ENCODE measurements at regions not wholly inside any gene's neighbourhood (a gene's known extent, or its start where the extent isn't known, plus 50 kb on each side); places are given as distances from the start of the nearest gene placed in this dataset.
"Not testable (repeated sequence)": the region's sequence is repeated elsewhere in the genome, so short reads cannot be mapped to it uniquely, and the experiment has no call there.

- H3K4me3 ChIP-seq (IDR thresholded peaks at IDR 0.05; ENCODE audit: insufficient read depth, low read depth, low read length); H3K27me3 ChIP-seq (ENCODE audit: insufficient read depth, low read depth); H4K20me1 ChIP-seq (ENCODE audit: insufficient read depth); H3K27ac ChIP-seq; H2AFZ ChIP-seq (ENCODE audit: low read depth); H3K36me3 ChIP-seq (ENCODE audit: insufficient read depth); H3K4me1 ChIP-seq (ENCODE audit: low read depth, poor library complexity, severe bottlenecking); H3K9ac ChIP-seq; H3K79me2 ChIP-seq (ENCODE audit: insufficient read depth, low read depth); H3K4me2 ChIP-seq: not testable (repeated sequence)
Measured at GRCh38 chr22:23459645-23460516, 120.2 kb downstream of the IGLL1 start.

DNA sequence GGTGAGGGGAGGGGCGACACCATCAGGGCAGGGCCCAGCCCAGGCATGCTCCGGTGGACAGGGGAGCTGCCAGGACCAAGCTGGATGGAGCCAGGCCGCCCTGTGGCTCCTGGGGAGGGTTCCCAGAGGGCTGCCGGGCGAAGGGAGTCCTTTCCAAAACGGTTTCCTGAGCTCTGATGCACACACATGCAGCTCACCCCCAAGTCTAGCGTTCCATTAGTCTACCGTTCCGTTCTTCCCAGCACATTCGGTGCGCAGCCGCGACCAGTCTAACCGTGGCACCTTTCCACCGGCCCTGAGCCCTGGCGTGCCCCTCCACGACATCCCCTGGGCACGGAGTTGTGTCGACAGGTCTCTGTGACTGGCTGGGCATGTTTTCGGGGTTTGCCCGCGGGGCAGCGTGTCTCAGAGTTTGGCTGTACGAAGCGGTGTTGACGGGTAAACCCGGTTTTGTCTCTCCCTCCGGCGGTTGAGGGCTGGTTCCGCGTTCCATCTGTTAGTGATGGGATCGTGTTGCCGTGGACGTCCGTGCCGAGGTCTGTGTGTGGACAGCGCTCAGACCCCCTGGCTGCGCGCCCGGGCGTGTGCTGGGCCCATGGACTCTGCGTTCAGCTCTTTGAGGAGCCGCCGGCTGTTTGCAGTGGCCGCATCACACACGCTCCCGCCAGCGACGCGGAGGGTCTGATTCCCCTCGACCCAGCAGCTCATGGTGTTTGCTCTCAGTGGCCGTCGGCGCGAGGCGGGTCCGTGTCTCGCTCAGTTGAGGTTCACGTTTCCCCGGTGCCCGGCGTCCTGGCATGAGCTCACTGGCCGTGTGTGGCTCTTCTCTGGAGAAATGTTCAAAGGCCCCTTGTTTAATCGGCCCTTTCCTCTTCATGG lies 121.2 kb downstream of the IGLL1 start:
- TF ChIP-seq, protein P1, sequence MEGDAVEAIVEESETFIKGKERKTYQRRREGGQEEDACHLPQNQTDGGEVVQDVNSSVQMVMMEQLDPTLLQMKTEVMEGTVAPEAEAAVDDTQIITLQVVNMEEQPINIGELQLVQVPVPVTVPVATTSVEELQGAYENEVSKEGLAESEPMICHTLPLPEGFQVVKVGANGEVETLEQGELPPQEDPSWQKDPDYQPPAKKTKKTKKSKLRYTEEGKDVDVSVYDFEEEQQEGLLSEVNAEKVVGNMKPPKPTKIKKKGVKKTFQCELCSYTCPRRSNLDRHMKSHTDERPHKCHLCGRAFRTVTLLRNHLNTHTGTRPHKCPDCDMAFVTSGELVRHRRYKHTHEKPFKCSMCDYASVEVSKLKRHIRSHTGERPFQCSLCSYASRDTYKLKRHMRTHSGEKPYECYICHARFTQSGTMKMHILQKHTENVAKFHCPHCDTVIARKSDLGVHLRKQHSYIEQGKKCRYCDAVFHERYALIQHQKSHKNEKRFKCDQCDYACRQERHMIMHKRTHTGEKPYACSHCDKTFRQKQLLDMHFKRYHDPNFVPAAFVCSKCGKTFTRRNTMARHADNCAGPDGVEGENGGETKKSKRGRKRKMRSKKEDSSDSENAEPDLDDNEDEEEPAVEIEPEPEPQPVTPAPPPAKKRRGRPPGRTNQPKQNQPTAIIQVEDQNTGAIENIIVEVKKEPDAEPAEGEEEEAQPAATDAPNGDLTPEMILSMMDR (conservative IDR thresholded peaks at IDR 0.05; ENCODE audit: low read depth, low read length): no peak
- Histone ChIP-seq H3K27me3 (ENCODE audit: insufficient read depth, low read depth) (peaks cover 5% of the 10 kb centered on the region; the same call in 1 of the 2 replicates), H4K20me1 (ENCODE audit: insufficient read depth) (no peaks in the 10 kb centered on the region), H2AFZ (ENCODE audit: low read depth) (no peak overlapping the region), H3K9ac (no peak overlapping the region), H3K27ac (no peak overlapping the region), H3K4me3 (IDR thresholded peaks at IDR 0.05; ENCODE audit: insufficient read depth, low read depth, low read length) (no peak overlapping the region), H3K4me2 (no peak overlapping the region), H3K79me2 (ENCODE audit: insufficient read depth, low read depth) (no peaks in the 10 kb centered on the region), H3K36me3 (ENCODE audit: insufficient read depth) (no peaks in the 10 kb centered on the region), H3K4me1 (ENCODE audit: low read depth, poor library complexity, severe bottlenecking) (no peaks in the 10 kb centered on the region)

- H3K36me3 ChIP-seq (ENCODE audit: insufficient read depth): no peaks in the 10 kb centered on the region
- no peaks in the 10 kb centered on the region for H4K20me1 ChIP-seq (ENCODE audit: insufficient read depth)
- H3K4me2 ChIP-seq: no peak overlapping the region
- TF ChIP-seq, protein P1 (conservative IDR thresholded peaks at IDR 0.05; ENCODE audit: low read depth, low read length): no peak
- no peak overlapping the region for H3K4me3 ChIP-seq (IDR thresholded peaks at IDR 0.05; ENCODE audit: insufficient read depth, low read depth, low read length)
- H3K4me1 ChIP-seq (ENCODE audit: low read depth, poor library complexity, severe bottlenecking): no peaks in the 10 kb centered on the region
- no peak overlapping the region for H3K9ac ChIP-seq
- H3K27ac ChIP-seq: no peak overlapping the region
- no peaks in the 10 kb centered on the region for H3K79me2 ChIP-seq (ENCODE audit: insufficient read depth, low read depth)
- H2AFZ ChIP-seq (ENCODE audit: low read depth): no peak overlapping the region
- peaks cover 10% of the 10 kb centered on the region; the same call in 1 of the 2 replicates for H3K27me3 ChIP-seq (ENCODE audit: insufficient read depth, low read depth)
Measured at GRCh38 chr22:23457380-23457985, 122.6 kb downstream of the IGLL1 start.

- not testable (repeated sequence) for H3K9ac ChIP-seq; H3K4me3 ChIP-seq (IDR thresholded peaks at IDR 0.05; ENCODE audit: insufficient read depth, low read depth, low read length); H3K27me3 ChIP-seq (ENCODE audit: insufficient read depth, low read depth); H3K4me1 ChIP-seq (ENCODE audit: low read depth, poor library complexity, severe bottlenecking); H3K27ac ChIP-seq; H3K4me2 ChIP-seq; H3K79me2 ChIP-seq (ENCODE audit: insufficient read depth, low read depth); H3K36me3 ChIP-seq (ENCODE audit: insufficient read depth); H4K20me1 ChIP-seq (ENCODE audit: insufficient read depth); H2AFZ ChIP-seq (ENCODE audit: low read depth)
Measured at GRCh38 chr22:23456666-23457379, 123.3 kb downstream of the IGLL1 start.

GRCh38 chr22:23454345-23454744 lies 125.7 kb downstream of the IGLL1 start:
- not testable (repeated sequence) for H3K36me3 ChIP-seq (ENCODE audit: insufficient read depth); H3K79me2 ChIP-seq (ENCODE audit: insufficient read depth, low read depth); H2AFZ ChIP-seq (ENCODE audit: low read depth)

More at GRCh38 chr22:23454345-23454744, 125.7 kb downstream of the IGLL1 start:
- H3K4me3 ChIP-seq (IDR thresholded peaks at IDR 0.05; ENCODE audit: insufficient read depth, low read depth, low read length); H3K4me2 ChIP-seq; H3K27me3 ChIP-seq (ENCODE audit: insufficient read depth, low read depth); H3K4me1 ChIP-seq (ENCODE audit: low read depth, poor library complexity, severe bottlenecking); H3K9ac ChIP-seq; H3K27ac ChIP-seq; H4K20me1 ChIP-seq (ENCODE audit: insufficient read depth): not testable (repeated sequence)
